HG03103 (cell line): ENCODE measurements at regions not wholly inside any gene's neighbourhood (a gene's known extent, or its start where the extent isn't known, plus 50 kb on each side); places are given as distances from the start of the nearest gene placed in this dataset.
"Not testable (repeated sequence)": the region's sequence is repeated elsewhere in the genome, so short reads cannot be mapped to it uniquely, and the experiment has no call there.

Experiments used
- ATAC-seq: cut with Tn5 transposase; IDR thresholded peaks from one replicate; pipeline ENCODE4 v1.9.1; 2021; ENCODE audit warnings: low read depth; ENCODE audit not compliant: unreplicated experiment

DNA sequence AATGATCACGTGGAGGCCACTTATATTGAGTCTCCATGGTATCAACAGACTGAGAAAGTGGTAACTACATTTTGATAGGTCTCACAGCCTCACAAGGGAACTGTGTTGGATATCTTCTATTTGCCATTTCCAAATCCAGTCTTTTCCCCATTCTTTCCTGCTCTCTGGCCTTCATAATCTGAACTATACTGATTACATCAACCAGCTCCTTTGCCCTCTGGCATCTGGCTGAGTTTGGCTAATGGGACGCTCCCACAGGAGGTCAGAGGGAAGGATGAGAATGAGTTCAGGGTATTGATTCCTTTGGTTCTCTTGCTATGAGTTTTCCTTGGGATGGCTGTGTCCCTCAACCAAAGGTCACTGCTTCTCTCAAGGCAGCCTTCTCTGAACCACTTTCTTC, 152.6 kb downstream of the RTL9 start:
- ATAC-seq = no peak

DNA sequence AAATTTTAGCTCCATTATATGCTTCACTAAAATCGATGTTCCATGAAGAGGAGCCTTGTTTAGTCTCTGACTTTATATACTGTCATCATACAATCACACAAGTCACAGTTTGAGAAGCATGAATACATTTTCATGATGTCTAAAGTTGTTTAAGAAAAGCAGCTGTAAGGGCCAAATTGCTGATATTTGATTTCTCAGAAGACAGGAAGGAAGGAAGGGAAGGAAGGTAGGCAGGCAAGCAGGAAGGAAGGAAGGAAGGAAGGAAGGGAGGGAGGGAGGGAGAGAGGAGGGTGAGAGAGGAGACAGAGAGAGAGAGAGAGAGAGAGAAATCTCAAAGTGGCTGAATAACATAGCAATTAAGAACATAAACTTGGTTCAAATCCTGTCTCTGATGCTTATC, 153.7 kb downstream of the RTL9 start:
- ATAC-seq = no peak

DNA sequence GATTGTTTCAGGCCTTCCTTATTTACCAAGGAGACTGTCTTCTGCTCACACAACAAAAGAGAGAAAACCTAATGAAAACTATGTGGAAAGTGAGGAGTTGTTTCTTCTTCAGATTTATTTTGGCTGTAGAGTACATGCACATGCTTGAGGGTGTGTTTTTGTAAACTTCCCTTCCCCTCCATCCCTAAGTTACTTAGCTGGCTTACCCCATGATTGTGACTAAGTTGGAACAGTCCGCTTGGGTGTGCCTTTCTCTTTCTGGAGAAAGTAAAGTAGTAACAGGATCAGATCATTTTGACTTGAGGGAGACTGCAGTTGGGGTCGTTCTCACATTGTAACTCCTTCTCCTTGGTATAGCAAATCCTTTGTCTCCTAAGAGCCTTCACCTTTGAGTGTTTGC, 155.9 kb downstream of the RTL9 start:
- ATAC-seq = no peak

DNA sequence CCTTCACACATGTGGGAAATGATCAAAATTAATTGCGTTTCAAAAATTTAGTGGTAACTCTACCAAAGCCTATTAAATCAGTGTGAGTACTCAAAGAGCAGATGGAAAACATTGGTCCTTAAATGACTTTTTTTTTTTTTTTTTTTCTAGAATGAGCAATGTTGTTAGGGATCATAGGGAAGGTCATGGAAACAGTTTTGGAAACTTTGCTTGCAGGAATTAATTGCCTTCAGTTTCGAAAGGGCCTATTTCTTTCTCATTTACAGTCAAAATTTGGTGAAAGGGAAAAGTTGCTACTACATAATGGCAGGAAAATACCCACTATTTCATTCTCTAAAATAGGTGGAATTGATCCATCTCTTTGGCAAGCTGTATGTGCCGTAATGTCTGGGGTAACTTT, 160.9 kb downstream of the RTL9 start:
- no peak for ATAC-seq

DNA sequence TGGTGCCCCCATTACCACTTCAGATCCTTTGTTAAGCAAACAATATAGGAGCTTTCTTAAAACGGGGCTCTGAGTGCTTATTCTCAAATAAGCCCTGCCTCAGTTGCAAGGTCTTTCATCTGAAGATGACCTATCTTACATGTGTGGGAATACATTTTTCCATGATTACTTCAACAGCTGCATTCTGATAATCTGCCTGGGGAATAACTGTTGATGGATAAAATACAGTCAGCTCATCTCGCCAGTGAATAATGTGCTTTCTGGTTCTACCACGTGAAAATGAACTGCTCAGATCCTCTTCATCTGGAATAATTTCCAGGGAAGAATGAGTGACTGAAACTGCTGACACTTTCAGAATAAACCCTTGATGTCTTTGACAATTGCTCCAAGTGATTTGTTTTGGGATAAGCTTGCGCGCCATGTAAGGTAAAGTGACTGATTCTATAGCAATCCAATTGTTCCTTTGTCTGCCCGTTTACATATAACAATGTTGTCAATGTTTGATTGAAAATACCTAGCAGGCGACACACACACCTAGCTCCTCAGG, 161.3 kb downstream of the RTL9 start:
- no peak for ATAC-seq

DNA sequence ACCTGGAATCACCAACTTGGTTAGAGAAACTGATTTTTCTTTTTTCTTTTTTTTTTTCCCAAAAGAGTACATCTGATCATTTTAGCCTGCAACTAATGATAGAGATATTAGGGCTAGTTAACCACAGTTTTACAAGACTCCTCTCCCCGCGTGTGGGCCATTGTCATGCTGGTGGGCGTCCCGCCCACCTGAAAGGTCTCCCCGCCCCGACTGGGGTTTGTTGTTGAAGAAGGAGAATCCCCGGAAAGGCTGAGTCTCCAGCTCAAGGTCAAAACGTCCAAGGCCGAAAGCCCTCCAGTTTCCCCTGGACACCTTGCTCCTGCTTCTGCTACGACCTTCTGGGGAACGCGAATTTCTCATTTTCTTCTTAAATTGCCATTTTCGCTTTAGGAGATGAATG, 162.0 kb downstream of the RTL9 start:
- not testable (repeated sequence) for ATAC-seq

DNA sequence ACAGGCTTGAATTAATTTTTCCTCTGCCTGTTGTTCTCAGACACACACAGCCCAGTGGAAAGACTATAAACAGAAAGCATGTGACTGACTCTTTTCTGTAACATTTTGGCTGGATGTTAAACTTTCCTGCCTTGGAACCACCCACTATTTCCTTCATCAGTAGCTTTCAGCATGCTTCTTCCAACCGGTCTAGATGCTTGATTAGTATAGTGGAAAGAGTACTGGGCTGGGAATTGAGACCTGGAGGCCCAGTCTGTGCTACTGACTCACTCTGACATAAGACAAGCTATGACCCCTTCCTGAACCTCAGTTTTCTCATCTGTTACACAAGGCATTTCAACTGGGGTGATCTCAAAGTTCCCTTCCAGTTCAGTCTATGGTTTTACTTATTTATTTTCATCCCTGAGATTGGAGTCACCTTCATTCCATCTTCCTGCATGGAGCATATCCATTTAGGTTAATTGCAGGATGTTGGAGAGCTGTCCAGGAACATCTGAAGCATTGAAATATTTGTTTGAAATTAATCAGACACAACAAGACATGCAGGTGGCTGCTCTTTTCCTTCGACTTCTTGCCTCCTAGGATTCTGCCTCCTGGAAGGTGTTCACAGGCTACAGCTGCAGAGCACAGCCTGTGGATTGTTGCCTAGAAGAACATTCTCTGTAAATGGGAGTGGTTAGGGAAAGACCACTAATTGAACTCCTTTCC, 173.4 kb downstream of the RTL9 start:
- no peak for ATAC-seq

DNA sequence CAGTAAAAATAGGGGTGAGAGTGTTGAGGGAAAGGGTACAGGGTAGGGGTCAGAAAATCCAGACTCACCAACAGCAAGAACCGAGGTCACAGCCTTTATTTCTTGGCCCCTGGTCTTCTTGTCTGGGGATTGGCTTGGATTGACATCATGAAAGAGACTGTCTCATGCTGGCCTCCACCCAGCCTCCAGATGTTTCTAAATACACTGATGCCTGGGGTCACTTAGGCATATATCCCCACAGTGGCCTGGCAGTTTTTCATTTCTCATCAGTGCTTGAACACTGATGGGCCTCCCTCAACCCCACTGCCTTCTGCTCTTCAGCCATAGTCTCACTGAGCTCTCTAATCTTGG, 173.9 kb downstream of the RTL9 start:
- no peak for ATAC-seq

DNA sequence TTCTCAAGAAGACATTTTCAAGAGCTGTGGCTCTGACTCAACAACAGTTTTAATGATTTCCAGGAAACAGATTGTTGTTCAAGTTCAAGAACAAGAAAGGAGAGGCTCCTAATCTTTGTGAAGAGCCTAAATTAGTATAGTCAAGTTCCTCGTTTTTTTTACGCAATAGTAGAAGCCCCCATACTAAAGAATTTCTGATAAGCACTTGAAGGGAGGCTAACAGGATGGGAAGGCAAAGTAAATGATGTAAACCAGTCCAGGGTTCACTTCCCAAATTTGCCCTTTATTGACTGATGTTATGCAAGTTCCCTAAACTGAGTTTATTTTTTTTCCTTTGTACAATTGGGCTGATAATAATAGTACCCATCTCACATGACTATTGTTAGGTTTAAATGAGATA, 178.2 kb downstream of the RTL9 start:
- no peak for ATAC-seq

DNA sequence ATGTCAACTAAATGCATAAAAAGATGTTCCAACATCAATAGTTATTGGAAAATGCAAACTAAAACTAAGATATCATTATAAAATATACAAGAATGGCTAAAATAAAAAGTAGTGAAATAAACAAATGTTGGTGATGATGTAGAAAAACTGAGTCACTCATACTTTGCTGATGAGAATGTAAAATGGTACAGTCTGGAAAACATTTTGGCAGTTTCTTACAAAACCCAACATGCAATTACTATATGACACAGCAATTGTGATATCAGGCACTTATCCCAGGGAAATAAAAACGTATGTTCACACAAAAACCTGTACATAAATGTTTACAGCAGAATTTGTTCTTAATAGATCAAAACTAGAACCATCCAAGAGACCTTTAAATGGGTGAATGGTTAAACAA, 182.6 kb downstream of the RTL9 start:
- ATAC-seq = no peak

DNA sequence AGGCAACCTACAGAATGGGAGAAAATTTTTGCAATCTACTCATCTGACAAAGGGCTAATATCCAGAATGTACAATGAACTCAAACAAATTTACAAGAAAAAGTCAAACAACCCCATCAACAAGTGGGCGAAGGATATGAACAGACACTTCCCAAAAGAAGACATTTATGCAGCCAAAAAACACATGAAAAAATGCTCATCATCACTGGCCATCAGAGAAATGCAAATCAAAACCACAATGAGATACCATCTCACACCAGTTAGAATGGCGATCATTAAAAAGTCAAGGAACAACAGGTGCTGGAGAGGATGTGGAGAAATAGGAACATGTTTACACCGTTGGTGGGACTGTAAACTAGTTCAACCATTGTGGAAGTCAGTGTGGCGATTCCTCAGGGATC, 192.2 kb downstream of the RTL9 start:
- ATAC-seq = not testable (repeated sequence)

DNA sequence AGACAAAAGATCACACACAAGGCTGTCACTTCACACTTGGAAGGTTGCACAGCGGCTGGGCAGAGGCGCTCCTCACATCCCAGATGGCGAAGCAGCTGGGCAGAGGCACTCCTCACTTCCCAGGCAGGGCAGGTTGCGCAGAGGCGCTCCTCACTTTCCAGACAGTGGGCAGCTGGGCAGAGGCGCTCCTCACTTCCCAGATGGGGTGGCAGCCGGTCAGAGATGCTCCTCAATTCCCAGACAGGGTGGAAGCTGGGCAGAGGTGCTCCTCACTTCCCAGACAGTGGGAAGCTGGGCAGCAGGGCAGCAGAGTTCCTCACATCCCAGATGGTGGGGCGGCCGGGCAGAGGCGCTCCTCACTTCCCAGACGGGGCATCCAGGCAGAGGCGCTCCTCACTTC, 199.2 kb downstream of the RTL9 start:
- ATAC-seq = no peak

DNA sequence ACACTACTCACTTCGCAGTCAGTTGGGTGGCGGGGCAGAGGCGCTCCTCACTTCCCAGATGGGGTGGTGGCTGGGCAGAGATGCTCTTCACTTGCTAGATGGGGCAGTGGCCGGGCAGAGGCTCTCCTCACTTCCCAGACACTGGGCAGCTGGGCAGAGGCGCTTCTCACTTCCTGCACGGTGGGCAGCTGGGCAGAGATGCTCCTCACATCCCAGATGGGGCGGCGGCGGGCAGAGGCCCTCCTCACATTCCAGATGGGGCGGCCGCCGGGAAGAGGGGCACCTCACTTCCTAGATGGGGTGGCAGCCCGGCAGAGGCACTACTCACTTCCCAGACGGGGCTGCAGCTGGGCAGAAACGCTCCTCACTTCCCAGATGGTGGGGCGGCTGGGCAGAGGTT, 199.8 kb downstream of the RTL9 start:
- no peak for ATAC-seq

DNA sequence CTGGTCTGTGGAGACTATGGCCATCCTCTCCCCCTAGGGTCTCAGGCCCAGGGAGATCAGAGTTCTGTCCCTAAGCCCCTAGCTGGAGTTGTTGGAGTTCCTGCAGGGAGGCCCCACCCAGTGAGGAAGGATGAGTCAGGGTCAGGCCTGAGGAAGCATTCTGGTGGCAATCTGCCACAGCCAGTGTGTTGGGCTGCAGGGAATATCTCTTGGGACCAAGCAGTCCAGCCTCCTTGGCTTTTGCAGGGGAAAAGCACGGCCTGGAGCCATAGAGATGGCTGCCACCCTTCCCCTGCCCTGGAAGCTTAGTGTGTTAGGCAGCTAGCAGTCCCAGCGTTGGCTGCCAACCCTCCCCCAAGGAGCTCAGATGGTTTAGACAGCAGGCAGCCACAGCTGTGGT, 202.4 kb downstream of the RTL9 start:
- no peak for ATAC-seq

DNA sequence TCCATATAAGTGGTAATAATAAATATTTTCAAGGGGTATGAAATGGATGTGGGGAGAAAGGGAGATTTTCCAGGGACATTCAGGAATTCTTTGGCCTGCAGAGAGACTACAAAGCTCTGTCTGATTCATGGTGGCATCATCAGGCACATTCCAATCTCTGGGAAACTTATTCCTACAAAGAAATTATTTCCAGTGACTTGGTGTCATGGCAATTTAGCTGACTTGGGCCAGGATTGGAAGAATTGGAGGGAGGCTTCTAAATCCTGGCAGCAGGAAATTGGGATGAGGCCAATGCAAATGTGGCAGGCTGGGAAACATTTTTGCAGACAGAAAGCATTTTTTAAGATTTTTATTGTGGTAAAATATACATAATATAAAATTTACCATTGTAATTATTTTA, 204.6 kb downstream of the RTL9 start:
- ATAC-seq = no peak

DNA sequence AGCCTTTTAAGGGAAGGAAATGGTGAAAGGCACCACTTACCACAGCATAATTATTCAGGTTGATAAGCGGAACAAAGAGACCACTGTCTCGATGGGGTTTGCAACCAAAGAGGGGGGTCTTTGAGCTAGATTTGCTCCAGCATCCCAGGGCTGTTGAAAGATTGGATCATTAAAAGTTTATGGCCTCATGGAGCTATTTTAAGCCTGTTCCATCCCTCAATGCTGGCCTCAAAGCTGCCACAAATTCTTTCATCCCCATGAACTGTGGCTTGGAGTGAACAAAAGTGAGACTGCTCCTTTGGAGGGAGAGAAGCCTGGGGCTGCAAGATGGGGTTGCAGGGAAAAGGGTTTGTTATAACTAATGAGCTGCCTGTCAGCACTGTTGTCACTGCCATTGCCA, 209.8 kb downstream of the RTL9 start:
- ATAC-seq = no peak

DNA sequence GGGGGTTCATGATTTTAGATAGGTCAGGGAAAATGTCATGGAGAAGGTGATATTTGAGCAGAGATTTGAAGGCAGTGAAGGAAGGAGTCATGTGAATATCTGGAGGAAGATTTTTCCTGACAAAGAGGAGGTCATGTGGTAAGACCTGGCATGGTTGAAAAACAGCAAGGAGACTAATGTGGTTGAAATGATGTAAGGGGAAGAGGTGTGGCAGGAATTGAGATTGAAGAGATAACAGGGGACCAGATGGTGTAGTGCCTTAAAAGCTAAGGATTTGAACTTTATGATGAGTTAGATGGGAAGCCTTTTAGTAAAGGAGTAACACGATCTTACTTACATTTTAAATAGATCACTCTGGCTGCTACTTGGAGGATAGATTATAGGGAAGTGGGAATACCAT, 210.9 kb downstream of the RTL9 start:
- no peak for ATAC-seq

DNA sequence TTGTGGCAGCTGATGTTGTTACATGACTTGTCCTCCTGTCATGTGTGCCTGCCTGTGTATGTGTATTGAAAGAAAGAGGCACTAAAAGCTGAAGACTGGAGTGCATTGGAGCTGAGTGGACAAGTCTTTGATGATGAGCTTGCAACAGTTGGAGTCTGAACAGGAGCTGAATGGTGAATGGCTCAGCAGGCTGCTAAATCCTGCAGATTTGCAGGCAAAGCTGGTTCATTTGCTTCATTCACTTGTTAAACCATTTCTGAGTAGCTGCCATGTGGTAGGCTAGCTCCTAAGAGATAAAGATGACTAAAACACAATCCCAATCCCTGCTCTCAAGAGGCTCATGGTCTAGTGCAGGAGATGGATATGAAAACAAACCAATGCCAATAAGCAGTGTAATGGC, 217.3 kb downstream of the CHRDL1 start:
- no peak for ATAC-seq

DNA sequence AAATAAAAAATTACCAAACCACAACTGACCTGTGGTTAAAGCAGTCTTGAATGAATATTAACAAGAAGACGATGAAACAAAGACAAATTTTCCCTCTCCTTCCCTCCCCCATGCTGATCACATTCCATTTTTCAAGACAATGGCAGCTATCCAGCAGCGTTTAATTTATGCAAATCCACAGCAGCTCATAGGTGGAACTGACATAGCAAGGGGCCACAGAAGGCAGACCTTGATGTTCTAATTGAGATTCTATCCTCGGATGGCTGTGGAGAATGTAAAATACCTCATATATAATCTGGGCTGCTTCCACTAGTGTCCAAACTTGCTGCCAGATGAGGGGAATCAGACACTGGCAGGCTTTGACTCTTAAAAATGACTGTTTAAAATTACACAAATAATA, 211.5 kb downstream of the CHRDL1 start:
- no peak for ATAC-seq

DNA sequence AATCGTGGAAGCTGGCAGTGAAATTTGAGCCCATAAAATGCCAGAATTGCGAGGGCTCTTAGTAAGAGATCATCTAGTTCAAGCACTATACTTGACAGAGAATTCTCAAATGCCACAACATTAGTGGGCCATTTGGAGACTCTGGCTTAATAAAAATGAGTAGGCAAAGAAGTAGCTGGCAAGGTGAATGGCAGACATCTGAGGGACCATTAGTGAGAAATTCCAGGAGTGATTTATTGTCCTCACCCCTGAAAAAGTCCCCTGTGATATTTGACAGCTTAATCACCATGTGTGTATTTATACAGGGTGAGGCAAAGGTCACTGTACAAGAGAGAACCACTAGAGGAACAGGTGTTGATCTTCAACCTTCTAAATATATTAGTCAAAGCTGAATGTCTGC, 207.5 kb downstream of the CHRDL1 start:
- no peak for ATAC-seq

DNA sequence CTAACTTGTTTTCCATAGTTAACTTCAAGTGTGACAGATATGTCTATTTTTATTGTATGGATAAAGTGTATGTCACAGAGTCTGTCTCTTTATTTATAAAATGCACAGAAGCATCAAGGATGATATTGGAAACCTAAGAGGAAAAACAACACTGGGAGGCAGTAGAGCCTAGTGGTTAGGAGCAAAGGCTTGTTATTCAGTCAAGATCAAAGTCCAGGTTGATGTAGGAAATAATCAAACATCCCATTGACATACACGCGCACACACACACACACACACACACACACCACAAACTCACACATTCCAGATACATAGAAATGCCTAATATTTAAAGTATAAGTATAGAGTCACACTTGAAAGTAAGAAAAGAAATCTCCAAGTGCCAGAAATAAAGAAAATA, 206.8 kb downstream of the CHRDL1 start:
- ATAC-seq = no peak

DNA sequence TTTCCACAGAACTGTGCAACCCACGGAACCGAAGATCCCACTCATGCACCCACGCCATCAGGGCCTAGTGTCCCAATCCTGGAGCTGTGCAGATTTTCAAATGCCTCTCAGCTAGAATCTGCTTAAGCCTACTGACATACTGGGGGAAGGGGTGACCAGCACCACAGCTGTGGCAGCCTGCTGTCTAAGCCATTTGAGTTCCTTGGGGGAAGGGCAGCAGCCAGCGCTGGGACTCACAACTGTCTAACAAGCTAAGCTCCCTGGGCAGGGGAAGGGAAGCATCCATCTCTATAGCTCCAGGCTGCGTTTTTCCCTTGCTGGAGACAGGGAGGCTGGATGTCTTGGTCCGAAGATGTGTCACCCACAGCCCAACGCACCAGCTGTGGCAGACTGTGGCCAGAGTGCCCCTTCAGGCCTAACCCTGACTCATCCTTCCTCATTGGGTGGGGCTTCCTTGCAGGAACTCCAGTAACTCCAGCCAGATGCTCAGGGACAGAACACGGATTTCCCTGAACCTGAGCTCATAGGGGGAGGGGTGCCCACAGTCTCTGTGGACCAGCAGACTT, 194.8 kb downstream of the CHRDL1 start:
- ATAC-seq = no peak

DNA sequence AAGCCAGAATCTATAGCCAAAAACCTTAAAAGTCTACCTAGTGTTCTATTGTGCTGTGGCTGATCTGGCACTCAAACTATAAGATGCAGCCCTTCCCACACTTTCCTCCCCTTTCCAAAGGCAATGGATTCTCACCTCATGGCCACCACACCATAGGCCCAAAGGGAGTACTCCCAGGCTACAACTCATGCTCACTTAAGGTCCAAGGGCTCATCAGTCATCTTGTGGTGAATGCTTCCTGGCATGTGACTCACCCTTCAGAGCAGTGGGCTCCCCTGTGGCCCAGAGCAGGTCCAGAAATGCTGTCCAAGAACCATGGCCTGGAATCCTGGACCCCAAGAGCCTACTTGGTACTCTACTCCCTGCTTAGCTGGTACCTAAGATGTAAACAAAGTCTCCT, 181.0 kb downstream of the CHRDL1 start:
- no peak for ATAC-seq
